HCT116 (cell line): ENCODE measurements at regions not wholly inside any gene's neighbourhood (a gene's known extent, or its start where the extent isn't known, plus 50 kb on each side); places are given as distances from the start of the nearest gene placed in this dataset.

Source experiments
- ATAC-seq: fragments of 200-7000 bp; cut with Tn5 transposase; 2 replicates; pipeline ENCODE4 v1.9.1; 2020; ENCODE audit warnings: mild to moderate bottlenecking, moderate library complexity
- BruUV-seq: library from RNA; stranded (reverse); fragments of 400-500 nt; replicated peaks from 2 replicates; lab custom pipeline; 2021; lab: Mats Ljungman, UMichigan
- CTCF ChIA-PET: fragments of 300-600 bp; sonication (Branson Sonifier 250); formaldehyde crosslinking; loops from one replicate; lab custom pipeline; 2021; ENCODE audit warnings: antibody characterized with exemption; lab: Charles Lee
- POLR2A ChIA-PET: fragments of 300-600, 350-600 bp; sonication (Branson Sonifier 250); formaldehyde crosslinking; loops from one replicate; lab custom pipeline; 2021; ENCODE audit warnings: antibody characterized with exemption; lab: Charles Lee
- RAD21 ChIA-PET, 2 experiments: fragments of 300-600 bp; sonication (Branson Sonifier 250); formaldehyde crosslinking; loops; one replicate each; lab custom pipeline; 2023; ENCODE audit warnings: low total read pairs in 2 of 2; ENCODE audit not compliant: uncharacterized antibody in 2 of 2, unreplicated experiment in 2 of 2, low non-redundant PET in 1 of 2; lab: Charles Lee
- DNase-seq: peaks from one replicate; pipeline ENCODE4 v3.0.0-alpha.2; 2010; ENCODE audit warnings: low read depth, low spot score
- H2AFZ ChIP-seq: fragments of 200-600 bp; shearing (Covaris generic), sonication (generic); 2 replicates; pipeline ENCODE4 v1.6.1; 2017; ENCODE audit warnings: low read depth, mixed run types, mixed read lengths, antibody characterized with exemption, low read length; ENCODE audit not compliant: poor library complexity, severe bottlenecking
- H3K27ac ChIP-seq: 2 replicates; pipeline ENCODE4 v1.5.1; 2012; ENCODE audit warnings: low read depth, low read length
- H3K27me3 ChIP-seq: fragments of 200-600 bp; sonication (generic); 2 replicates; pipeline ENCODE4 v1.6.1; 2016; ENCODE audit warnings: mixed run types, low read length, mixed read lengths; ENCODE audit not compliant: insufficient read depth
- H3K36me3 ChIP-seq, 2 experiments: fragments of 200-500 bp in 1 of 2; fragments of 200-600 bp in 1 of 2; sonication (Bioruptor generic) in 1 of 2; sonication (generic) in 1 of 2; 2 replicates each; pipeline versions ENCODE4 v1.5.1 to v1.6.1; 2014 to 2016; ENCODE audit warnings: low read length in 2 of 2, inconsistent platforms in 1 of 2, mixed read lengths in 1 of 2, mixed run types in 1 of 2; ENCODE audit not compliant: insufficient read depth in 2 of 2, control insufficient read depth in 1 of 2
- H3K4me1 ChIP-seq, 2 experiments: fragments of 200-600 bp in 1 of 2; sonication (generic) in 1 of 2; 2 replicates each; pipeline versions ENCODE4 v1.5.1 to v1.6.1; 2012 to 2017; ENCODE audit warnings: low read length in 2 of 2, inconsistent platforms in 1 of 2, mild to moderate bottlenecking in 1 of 2, mixed read lengths in 1 of 2, mixed run types in 1 of 2, moderate library complexity in 1 of 2; ENCODE audit not compliant: insufficient read depth in 2 of 2, control insufficient read depth in 1 of 2
- H3K4me2 ChIP-seq: fragments of 200-600 bp; sonication (generic); 2 replicates; pipeline ENCODE4 v1.6.1; 2017; ENCODE audit warnings: mixed run types, low read length, mixed read lengths
- H3K4me3 ChIP-seq, 2 experiments: fragments of 200-600 bp in 1 of 2; sonication (generic) in 1 of 2; replicated peaks in 1 of 2; 2 replicates each; pipeline ENCODE4 v1.5.1; 2011 to 2016; ENCODE audit warnings: low read length in 2 of 2, control low read depth in 1 of 2, low read depth in 1 of 2, mild to moderate bottlenecking in 1 of 2, mixed read lengths in 1 of 2, mixed run types in 1 of 2
- H3K79me2 ChIP-seq: fragments of 200-600 bp; sonication (generic); 2 replicates; pipeline ENCODE4 v1.6.1; 2017; ENCODE audit warnings: mild to moderate bottlenecking, mixed run types, low read length, moderate library complexity, mixed read lengths; ENCODE audit not compliant: insufficient read depth
- H3K9ac ChIP-seq: fragments of 200-600 bp; sonication (generic); 2 replicates; pipeline ENCODE4 v1.6.1; 2016; ENCODE audit warnings: low read length, mixed read lengths
- H3K9me2 ChIP-seq: fragments of 200-600 bp; sonication (generic), shearing (Covaris generic); 2 replicates; pipeline ENCODE4 v1.6.1; 2017; ENCODE audit warnings: mixed run types, mild to moderate bottlenecking, moderate library complexity; ENCODE audit not compliant: insufficient read depth
- H3K9me3 ChIP-seq, 2 experiments: fragments of 200-500 bp in 1 of 2; fragments of 200-600 bp in 1 of 2; sonication (Bioruptor generic) in 1 of 2; sonication (generic) in 1 of 2; 2 replicates each; pipeline ENCODE4 v1.6.1; 2014 to 2017; ENCODE audit warnings: low read length in 2 of 2, mixed read lengths in 2 of 2, inconsistent platforms in 1 of 2, low read depth in 1 of 2, mild to moderate bottlenecking in 1 of 2, mixed run types in 1 of 2, moderate library complexity in 1 of 2; ENCODE audit not compliant: control insufficient read depth in 1 of 2, insufficient read depth in 1 of 2
- H4K20me1 ChIP-seq: fragments of 200-600 bp; sonication (generic), shearing (Covaris generic); 2 replicates; pipeline ENCODE4 v1.6.1; 2017; ENCODE audit warnings: mixed run types, mild to moderate bottlenecking, moderate library complexity; ENCODE audit not compliant: insufficient read depth
- ATF3 ChIP-seq: IDR thresholded peaks from 2 replicates; pipeline ENCODE4 v1.6.1; 2012
- EGR1 ChIP-seq: IDR thresholded peaks from 2 replicates; pipeline ENCODE4 v1.6.1; 2012; ENCODE audit warnings: low read depth
- EZH2 ChIP-seq: fragments of 200-600 bp; sonication (generic); IDR thresholded peaks from 2 replicates; pipeline ENCODE4 v1.6.1; 2017; ENCODE audit warnings: antibody characterized with exemption, mixed run types
- EZH2phosphoT487 ChIP-seq: fragments of 200-600 bp; IDR thresholded peaks from 2 replicates; pipeline ENCODE4 v1.6.1; 2018; ENCODE audit warnings: antibody characterized with exemption, borderline replicate concordance
- FOSL1 ChIP-seq: IDR thresholded peaks from 2 replicates; pipeline ENCODE4 v1.6.1; 2012; ENCODE audit warnings: low read depth
- JUND ChIP-seq: IDR thresholded peaks from 2 replicates; pipeline ENCODE4 v1.6.1; 2012
- POLR2A ChIP-seq: IDR thresholded peaks from 2 replicates; pipeline ENCODE4 v1.7.0; 2011; ENCODE audit warnings: borderline replicate concordance; ENCODE audit not compliant: insufficient read depth, insufficient read length; ENCODE audit errors: extremely low read depth
- POLR2AphosphoS5 ChIP-seq: IDR thresholded peaks from 2 replicates; pipeline ENCODE4 v1.6.1; 2011; ENCODE audit warnings: mild to moderate bottlenecking, low read depth, low read length, moderate library complexity
- RAD21 ChIP-seq: IDR thresholded peaks from 2 replicates; pipeline ENCODE4 v1.6.1; 2012; ENCODE audit warnings: low read depth, mild to moderate bottlenecking
- SIN3A ChIP-seq: IDR thresholded peaks from 2 replicates; pipeline ENCODE4 v1.6.1; 2012; ENCODE audit warnings: low read depth
- SRF ChIP-seq: IDR thresholded peaks from 2 replicates; pipeline ENCODE4 v1.6.1; 2012; ENCODE audit warnings: low read depth
- TCF7L2 ChIP-seq: IDR thresholded peaks from 2 replicates; pipeline ENCODE4 v1.7.0; 2011; ENCODE audit warnings: borderline replicate concordance, inconsistent platforms; ENCODE audit not compliant: insufficient read depth, insufficient read length; ENCODE audit errors: extremely low read depth
- YY1 ChIP-seq: IDR thresholded peaks from 2 replicates; pipeline ENCODE4 v1.6.1; 2011; ENCODE audit warnings: low read length, low read depth, moderate library complexity, mild to moderate bottlenecking; ENCODE audit not compliant: insufficient replicate concordance; ENCODE audit errors: extremely low read depth
- intact Hi-C: fragments of 100-400 bp; cut with micrococcal nuclease; formaldehyde crosslinking; loops from 2 replicates; pipeline ENCODE4 v1.10.0; 2022
- TF ChIP-seq, protein P1 (sequence below): IDR thresholded peaks from 2 replicates; pipeline ENCODE4 v1.6.1; 2012; ENCODE audit warnings: low read depth
- TF ChIP-seq, protein P2 (sequence below): IDR thresholded peaks from 2 replicates; pipeline ENCODE4 v1.6.1; 2011; ENCODE audit warnings: mild to moderate bottlenecking, low read length, moderate library complexity; ENCODE audit not compliant: insufficient replicate concordance; ENCODE audit errors: extremely low read depth
- TF ChIP-seq, protein P3 (sequence below): IDR thresholded peaks from 2 replicates; pipeline ENCODE4 v1.6.1; 2012

GRCh38 chr1:232260045-232260444 lies 369.9 kb downstream of the SIPA1L2 start:
- no peaks in the 10 kb centered on the region for H3K4me1 ChIP-seq
- H2AFZ ChIP-seq, result no peak overlapping the region
- no peaks in the 10 kb centered on the region for H3K9me2 ChIP-seq
- peaks cover 5% of the 10 kb centered on the region; the same call in 1 of the 2 replicates for H3K27me3 ChIP-seq
- no TSS peak for BruUV-seq
- H3K36me3 ChIP-seq, result no peaks in the 10 kb centered on the region
- no peak overlapping the region for H3K27ac ChIP-seq
- TF ChIP-seq EZH2 (no peak), ATF3 (no peak), YY1 (no peak)
- TF ChIP-seq, protein P1, sequence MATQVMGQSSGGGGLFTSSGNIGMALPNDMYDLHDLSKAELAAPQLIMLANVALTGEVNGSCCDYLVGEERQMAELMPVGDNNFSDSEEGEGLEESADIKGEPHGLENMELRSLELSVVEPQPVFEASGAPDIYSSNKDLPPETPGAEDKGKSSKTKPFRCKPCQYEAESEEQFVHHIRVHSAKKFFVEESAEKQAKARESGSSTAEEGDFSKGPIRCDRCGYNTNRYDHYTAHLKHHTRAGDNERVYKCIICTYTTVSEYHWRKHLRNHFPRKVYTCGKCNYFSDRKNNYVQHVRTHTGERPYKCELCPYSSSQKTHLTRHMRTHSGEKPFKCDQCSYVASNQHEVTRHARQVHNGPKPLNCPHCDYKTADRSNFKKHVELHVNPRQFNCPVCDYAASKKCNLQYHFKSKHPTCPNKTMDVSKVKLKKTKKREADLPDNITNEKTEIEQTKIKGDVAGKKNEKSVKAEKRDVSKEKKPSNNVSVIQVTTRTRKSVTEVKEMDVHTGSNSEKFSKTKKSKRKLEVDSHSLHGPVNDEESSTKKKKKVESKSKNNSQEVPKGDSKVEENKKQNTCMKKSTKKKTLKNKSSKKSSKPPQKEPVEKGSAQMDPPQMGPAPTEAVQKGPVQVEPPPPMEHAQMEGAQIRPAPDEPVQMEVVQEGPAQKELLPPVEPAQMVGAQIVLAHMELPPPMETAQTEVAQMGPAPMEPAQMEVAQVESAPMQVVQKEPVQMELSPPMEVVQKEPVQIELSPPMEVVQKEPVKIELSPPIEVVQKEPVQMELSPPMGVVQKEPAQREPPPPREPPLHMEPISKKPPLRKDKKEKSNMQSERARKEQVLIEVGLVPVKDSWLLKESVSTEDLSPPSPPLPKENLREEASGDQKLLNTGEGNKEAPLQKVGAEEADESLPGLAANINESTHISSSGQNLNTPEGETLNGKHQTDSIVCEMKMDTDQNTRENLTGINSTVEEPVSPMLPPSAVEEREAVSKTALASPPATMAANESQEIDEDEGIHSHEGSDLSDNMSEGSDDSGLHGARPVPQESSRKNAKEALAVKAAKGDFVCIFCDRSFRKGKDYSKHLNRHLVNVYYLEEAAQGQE, result no peak
- ATAC-seq, result no peak
- no peaks in the 10 kb centered on the region for H3K79me2 ChIP-seq
- RAD21 ChIA-PET, result no interaction called here
- intact Hi-C loops, result no loop called here
- no peak overlapping the region for H3K9ac ChIP-seq
- POLR2A ChIA-PET, result interaction anchor here (0.6 kb wide), 1 partner anchor 233 kb away, joined by 3 read pairs; no protein-coding TSS in a partner anchor
- no peak overlapping the region for H3K4me3 ChIP-seq
- no peak for DNase-seq
- H4K20me1 ChIP-seq, result no peaks in the 10 kb centered on the region
- CTCF ChIA-PET, result no interaction called here
- no peaks in the 10 kb centered on the region for H3K9me3 ChIP-seq
- H3K4me2 ChIP-seq, result no peak overlapping the region

DNA sequence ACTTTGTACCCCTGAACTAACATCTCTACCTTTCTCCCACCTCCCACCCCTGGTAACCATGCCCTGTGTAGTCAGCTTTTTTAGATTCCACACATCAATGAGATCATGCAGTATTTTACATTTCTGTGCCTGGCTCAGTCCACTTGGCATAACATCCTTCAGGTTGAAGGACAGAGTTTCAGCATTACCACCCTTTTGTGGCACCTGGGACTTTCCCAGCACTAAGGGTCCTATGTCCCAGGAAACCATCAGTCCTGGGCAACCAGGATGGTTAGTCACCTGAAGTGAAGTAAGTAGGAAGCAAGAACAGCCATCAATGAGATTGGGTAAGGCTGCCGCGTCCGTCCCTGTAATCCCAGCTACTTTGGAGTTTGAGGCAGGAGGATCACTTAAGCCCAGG lies 370.6 kb downstream of the SIPA1L2 start:
- Histone ChIP-seq H3K27me3 (peaks cover 5% of the 10 kb centered on the region; the same call in 1 of the 2 replicates), H3K4me3 (no peak overlapping the region), H3K27ac (no peak overlapping the region), H3K4me1 (no peaks in the 10 kb centered on the region), H3K9me3 (no peaks in the 10 kb centered on the region), H3K36me3 (no peaks in the 10 kb centered on the region), H2AFZ (no peak overlapping the region), H4K20me1 (no peaks in the 10 kb centered on the region), H3K79me2 (no peaks in the 10 kb centered on the region), H3K9me2 (no peaks in the 10 kb centered on the region), H3K4me2 (no peak overlapping the region), H3K9ac (no peak overlapping the region)
- BruUV-seq, result no TSS peak
- CTCF ChIA-PET, result no interaction called here
- POLR2A ChIA-PET, result interaction anchor here (0.6 kb wide), 1 partner anchor 233 kb away, joined by 3 read pairs; no protein-coding TSS in a partner anchor
- ATAC-seq (no peak), DNase-seq (no peak)
- intact Hi-C loops, result no loop called here
- RAD21 ChIA-PET, result no interaction called here
- TF ChIP-seq JUND, result no peak
- no peak for TF ChIP-seq EGR1
- no peak for TF ChIP-seq YY1
- TF ChIP-seq SIN3A, result no peak
- no peak for TF ChIP-seq TCF7L2
- TF ChIP-seq, protein P2, sequence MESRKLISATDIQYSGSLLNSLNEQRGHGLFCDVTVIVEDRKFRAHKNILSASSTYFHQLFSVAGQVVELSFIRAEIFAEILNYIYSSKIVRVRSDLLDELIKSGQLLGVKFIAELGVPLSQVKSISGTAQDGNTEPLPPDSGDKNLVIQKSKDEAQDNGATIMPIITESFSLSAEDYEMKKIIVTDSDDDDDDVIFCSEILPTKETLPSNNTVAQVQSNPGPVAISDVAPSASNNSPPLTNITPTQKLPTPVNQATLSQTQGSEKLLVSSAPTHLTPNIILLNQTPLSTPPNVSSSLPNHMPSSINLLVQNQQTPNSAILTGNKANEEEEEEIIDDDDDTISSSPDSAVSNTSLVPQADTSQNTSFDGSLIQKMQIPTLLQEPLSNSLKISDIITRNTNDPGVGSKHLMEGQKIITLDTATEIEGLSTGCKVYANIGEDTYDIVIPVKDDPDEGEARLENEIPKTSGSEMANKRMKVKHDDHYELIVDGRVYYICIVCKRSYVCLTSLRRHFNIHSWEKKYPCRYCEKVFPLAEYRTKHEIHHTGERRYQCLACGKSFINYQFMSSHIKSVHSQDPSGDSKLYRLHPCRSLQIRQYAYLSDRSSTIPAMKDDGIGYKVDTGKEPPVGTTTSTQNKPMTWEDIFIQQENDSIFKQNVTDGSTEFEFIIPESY, result no peak
- no peak for TF ChIP-seq POLR2A
- TF ChIP-seq EZH2phosphoT487, result no peak
- TF ChIP-seq EZH2, result no peak
- TF ChIP-seq POLR2AphosphoS5, result no peak
- TF ChIP-seq FOSL1, result no peak
- TF ChIP-seq, protein P3, sequence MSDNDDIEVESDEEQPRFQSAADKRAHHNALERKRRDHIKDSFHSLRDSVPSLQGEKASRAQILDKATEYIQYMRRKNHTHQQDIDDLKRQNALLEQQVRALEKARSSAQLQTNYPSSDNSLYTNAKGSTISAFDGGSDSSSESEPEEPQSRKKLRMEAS, result no peak
- TF ChIP-seq SRF, result no peak
- TF ChIP-seq RAD21, result no peak
